ENCODE measurements at regions not wholly inside any gene's neighbourhood (a gene's known extent, or its start where the extent isn't known, plus 50 kb on each side); places are given as distances from the start of the nearest gene placed in this dataset.

DNA sequence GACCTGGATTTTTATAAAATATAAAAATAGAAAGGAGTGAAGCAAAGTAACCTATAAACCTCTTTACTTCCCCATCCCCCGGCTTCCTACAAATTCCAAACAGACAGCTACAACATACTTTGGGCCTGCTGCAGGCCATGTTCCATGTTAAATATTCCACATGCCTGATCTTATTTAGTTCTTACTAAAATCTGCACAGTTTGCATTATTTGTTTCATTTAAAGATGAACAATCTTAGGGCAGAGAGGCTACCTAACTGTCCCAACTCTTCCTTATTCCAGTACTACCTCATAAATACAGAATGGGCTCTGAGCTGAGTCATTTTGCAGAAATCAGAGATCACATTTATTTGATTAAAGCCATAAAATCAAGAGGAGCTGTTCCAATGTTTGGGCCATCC, 665.0 kb downstream of the PDCD6IP start (continued):
- no peak for TF ChIP-seq TP53 (CRISPR knock-in tag; IDR thresholded peaks at IDR 0.05)
- no peak for TF ChIP-seq ATF1 (CRISPR knock-in tag; IDR thresholded peaks at IDR 0.05)
- TF ChIP-seq ATF3 (CRISPR knock-in tag; conservative IDR thresholded peaks at IDR 0.05) = no peak
- no peak for TF ChIP-seq E2F4 (CRISPR knock-in tag; IDR thresholded peaks at IDR 0.05; ENCODE audit: borderline replicate concordance, low read depth)
- no peak for TF ChIP-seq SOX15 (CRISPR knock-in tag; IDR thresholded peaks at IDR 0.05)

GRCh38 chr3:34464646-34465045, 666.2 kb downstream of the PDCD6IP start:
- ChIA-PET CTCF (no interaction called here), POLR2A (no interaction called here)
- Mint-ChIP-seq H3K27ac (no peak overlapping the region), H3K4me3 (no peak overlapping the region), H3K4me1 (no peaks in the 10 kb centered on the region), H3K36me3 (peaks cover 9% of the 10 kb centered on the region), H3K9me3 (peaks cover 21% of the 10 kb centered on the region), H3K27me3 (ENCODE audit: low read depth) (no peaks in the 10 kb centered on the region; the same call in 1 of the 2 replicates)
- DNase-seq (ENCODE audit: low spot score) (no peak), ATAC-seq (no peak)
- no peak for TF ChIP-seq ZNF416 (CRISPR knock-in tag; IDR thresholded peaks at IDR 0.05)
- no peak for TF ChIP-seq ZBTB21 (CRISPR knock-in tag; IDR thresholded peaks at IDR 0.05; ENCODE audit: borderline replicate concordance)
- TF ChIP-seq ZNF219 (CRISPR knock-in tag; IDR thresholded peaks at IDR 0.05; ENCODE audit: borderline replicate concordance) = no peak
- TF ChIP-seq, protein P1, sequence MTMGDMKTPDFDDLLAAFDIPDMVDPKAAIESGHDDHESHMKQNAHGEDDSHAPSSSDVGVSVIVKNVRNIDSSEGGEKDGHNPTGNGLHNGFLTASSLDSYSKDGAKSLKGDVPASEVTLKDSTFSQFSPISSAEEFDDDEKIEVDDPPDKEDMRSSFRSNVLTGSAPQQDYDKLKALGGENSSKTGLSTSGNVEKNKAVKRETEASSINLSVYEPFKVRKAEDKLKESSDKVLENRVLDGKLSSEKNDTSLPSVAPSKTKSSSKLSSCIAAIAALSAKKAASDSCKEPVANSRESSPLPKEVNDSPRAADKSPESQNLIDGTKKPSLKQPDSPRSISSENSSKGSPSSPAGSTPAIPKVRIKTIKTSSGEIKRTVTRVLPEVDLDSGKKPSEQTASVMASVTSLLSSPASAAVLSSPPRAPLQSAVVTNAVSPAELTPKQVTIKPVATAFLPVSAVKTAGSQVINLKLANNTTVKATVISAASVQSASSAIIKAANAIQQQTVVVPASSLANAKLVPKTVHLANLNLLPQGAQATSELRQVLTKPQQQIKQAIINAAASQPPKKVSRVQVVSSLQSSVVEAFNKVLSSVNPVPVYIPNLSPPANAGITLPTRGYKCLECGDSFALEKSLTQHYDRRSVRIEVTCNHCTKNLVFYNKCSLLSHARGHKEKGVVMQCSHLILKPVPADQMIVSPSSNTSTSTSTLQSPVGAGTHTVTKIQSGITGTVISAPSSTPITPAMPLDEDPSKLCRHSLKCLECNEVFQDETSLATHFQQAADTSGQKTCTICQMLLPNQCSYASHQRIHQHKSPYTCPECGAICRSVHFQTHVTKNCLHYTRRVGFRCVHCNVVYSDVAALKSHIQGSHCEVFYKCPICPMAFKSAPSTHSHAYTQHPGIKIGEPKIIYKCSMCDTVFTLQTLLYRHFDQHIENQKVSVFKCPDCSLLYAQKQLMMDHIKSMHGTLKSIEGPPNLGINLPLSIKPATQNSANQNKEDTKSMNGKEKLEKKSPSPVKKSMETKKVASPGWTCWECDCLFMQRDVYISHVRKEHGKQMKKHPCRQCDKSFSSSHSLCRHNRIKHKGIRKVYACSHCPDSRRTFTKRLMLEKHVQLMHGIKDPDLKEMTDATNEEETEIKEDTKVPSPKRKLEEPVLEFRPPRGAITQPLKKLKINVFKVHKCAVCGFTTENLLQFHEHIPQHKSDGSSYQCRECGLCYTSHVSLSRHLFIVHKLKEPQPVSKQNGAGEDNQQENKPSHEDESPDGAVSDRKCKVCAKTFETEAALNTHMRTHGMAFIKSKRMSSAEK (CRISPR knock-in tag; IDR thresholded peaks at IDR 0.05; ENCODE audit: borderline replicate concordance) = no peak
- no peak for TF ChIP-seq FOXP4 (CRISPR knock-in tag; IDR thresholded peaks at IDR 0.05)
- no peak for TF ChIP-seq ETV6 (CRISPR knock-in tag; IDR thresholded peaks at IDR 0.05)
- TF ChIP-seq, protein P2, sequence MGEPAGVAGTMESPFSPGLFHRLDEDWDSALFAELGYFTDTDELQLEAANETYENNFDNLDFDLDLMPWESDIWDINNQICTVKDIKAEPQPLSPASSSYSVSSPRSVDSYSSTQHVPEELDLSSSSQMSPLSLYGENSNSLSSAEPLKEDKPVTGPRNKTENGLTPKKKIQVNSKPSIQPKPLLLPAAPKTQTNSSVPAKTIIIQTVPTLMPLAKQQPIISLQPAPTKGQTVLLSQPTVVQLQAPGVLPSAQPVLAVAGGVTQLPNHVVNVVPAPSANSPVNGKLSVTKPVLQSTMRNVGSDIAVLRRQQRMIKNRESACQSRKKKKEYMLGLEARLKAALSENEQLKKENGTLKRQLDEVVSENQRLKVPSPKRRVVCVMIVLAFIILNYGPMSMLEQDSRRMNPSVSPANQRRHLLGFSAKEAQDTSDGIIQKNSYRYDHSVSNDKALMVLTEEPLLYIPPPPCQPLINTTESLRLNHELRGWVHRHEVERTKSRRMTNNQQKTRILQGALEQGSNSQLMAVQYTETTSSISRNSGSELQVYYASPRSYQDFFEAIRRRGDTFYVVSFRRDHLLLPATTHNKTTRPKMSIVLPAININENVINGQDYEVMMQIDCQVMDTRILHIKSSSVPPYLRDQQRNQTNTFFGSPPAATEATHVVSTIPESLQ (CRISPR knock-in tag; IDR thresholded peaks at IDR 0.05) = no peak
- TF ChIP-seq ELF4 (CRISPR knock-in tag; IDR thresholded peaks at IDR 0.05; ENCODE audit: low read depth) = no peak

- Mint-ChIP-seq H3K4me1 (no peaks in the 10 kb centered on the region), H3K4me3 (no peak overlapping the region), H3K27ac (no peak overlapping the region), H3K27me3 (ENCODE audit: low read depth) (no peaks in the 10 kb centered on the region), H3K36me3 (peaks cover 9% of the 10 kb centered on the region), H3K9me3 (peaks cover 20% of the 10 kb centered on the region)
- ChIA-PET CTCF (no interaction called here), POLR2A (no interaction called here)
- ATAC-seq = no peak
- DNase-seq (ENCODE audit: low spot score) = no peak
- TF ChIP-seq SP1 (CRISPR knock-in tag; conservative IDR thresholded peaks at IDR 0.05) (no peak), ZNF263 (CRISPR knock-in tag; IDR thresholded peaks at IDR 0.05; ENCODE audit: low read depth) (no peak), ZNF219 (CRISPR knock-in tag; IDR thresholded peaks at IDR 0.05; ENCODE audit: borderline replicate concordance) (no peak), ETV6 (CRISPR knock-in tag; IDR thresholded peaks at IDR 0.05) (no peak), NR1H2 (CRISPR knock-in tag; IDR thresholded peaks at IDR 0.05) (no peak), ZNF232 (CRISPR knock-in tag; IDR thresholded peaks at IDR 0.05) (no peak), ATF1 (CRISPR knock-in tag; IDR thresholded peaks at IDR 0.05) (no peak), NFE2L1 (CRISPR knock-in tag; IDR thresholded peaks at IDR 0.05) (no peak), TEAD1 (CRISPR knock-in tag; IDR thresholded peaks at IDR 0.05) (no peak), E2F5 (CRISPR knock-in tag; IDR thresholded peaks at IDR 0.05) (no peak), JUN (CRISPR knock-in tag; IDR thresholded peaks at IDR 0.05) (no peak), SMAD3 (CRISPR knock-in tag; IDR thresholded peaks at IDR 0.05; ENCODE audit: borderline replicate concordance) (no peak), E2F4 (CRISPR knock-in tag; IDR thresholded peaks at IDR 0.05; ENCODE audit: borderline replicate concordance, low read depth) (no peak)
These were observed 677.4 kb downstream of the PDCD6IP start for GRCh38 chr3:34475851-34476250.

All from WTC11 (cell line).